CD8-positive, alpha-beta memory T cell (primary cell): ENCODE measurements at regions not wholly inside any gene's neighbourhood (a gene's known extent, or its start where the extent isn't known, plus 50 kb on each side); places are given as distances from the start of the nearest gene placed in this dataset.

Source experiments
- CTCF ChIA-PET: fragments of 350-600 bp; sonication (Branson Sonifier 250); formaldehyde crosslinking; loops from one replicate; lab custom pipeline; 2021; ENCODE audit warnings: antibody characterized with exemption; lab: Charles Lee
- POLR2A ChIA-PET: fragments of 350-600 bp; sonication (Branson Sonifier 250); formaldehyde crosslinking; loops from one replicate; lab custom pipeline; 2021; ENCODE audit warnings: antibody characterized with exemption; lab: Charles Lee
- DNase-seq, 5 donors: peaks; one replicate each; pipeline versions ENCODE4 v3.0.0 to v3.0.0-alpha.2; 2020 to 2022; ENCODE audit warnings: mixed read lengths in 1 of 5
- H3K27ac ChIP-seq: one replicate; pipeline ENCODE4 v1.7.0; 2013; ENCODE audit warnings: low read depth, mild to moderate bottlenecking, low read length, moderate library complexity
- H3K27me3 ChIP-seq: 2 replicates; pipeline ENCODE4 v1.7.0; 2013; ENCODE audit warnings: low read length, mild to moderate bottlenecking; ENCODE audit not compliant: insufficient read depth, poor library complexity, severe bottlenecking
- H3K36me3 ChIP-seq: 2 replicates; pipeline ENCODE4 v1.7.0; 2013; ENCODE audit warnings: mild to moderate bottlenecking, low read length, moderate library complexity; ENCODE audit not compliant: insufficient read depth
- H3K4me1 ChIP-seq: 2 replicates; pipeline ENCODE4 v1.7.0; 2013; ENCODE audit warnings: mild to moderate bottlenecking, low read length, moderate library complexity; ENCODE audit not compliant: insufficient read depth
- H3K4me3 ChIP-seq: 2 replicates; pipeline ENCODE4 v1.7.0; 2013; ENCODE audit warnings: mild to moderate bottlenecking, low read length
- H3K9me3 ChIP-seq: 2 replicates; pipeline ENCODE4 v1.7.0; 2013; ENCODE audit warnings: mild to moderate bottlenecking, low read length
- H3K27ac Mint-ChIP-seq, 8 donors: one replicate each; pipeline ENCODE4 v1.8.0; 2020 to 2021; ENCODE audit warnings: mixed read lengths in 8 of 8, mild to moderate bottlenecking in 6 of 8, inconsistent platforms in 3 of 8, moderate library complexity in 3 of 8
- H3K27me3 Mint-ChIP-seq, 2 donors: one replicate each; pipeline ENCODE4 v1.8.0; 2020 to 2021; ENCODE audit warnings: mixed read lengths in 2 of 2, mild to moderate bottlenecking in 1 of 2, moderate library complexity in 1 of 2
- H3K36me3 Mint-ChIP-seq, 3 donors: one replicate each; pipeline ENCODE4 v1.8.0; 2020 to 2021; ENCODE audit warnings: mixed read lengths in 3 of 3, inconsistent platforms in 1 of 3, mild to moderate bottlenecking in 1 of 3
- H3K4me1 Mint-ChIP-seq, 3 donors: one replicate each; pipeline ENCODE4 v1.8.0; 2020 to 2021; ENCODE audit warnings: mixed read lengths in 3 of 3, inconsistent platforms in 1 of 3, mild to moderate bottlenecking in 1 of 3
- H3K4me3 Mint-ChIP-seq, 7 donors: one replicate each; pipeline ENCODE4 v1.8.0; 2020 to 2021; ENCODE audit warnings: mixed read lengths in 7 of 7, mild to moderate bottlenecking in 6 of 7, moderate library complexity in 4 of 7, inconsistent platforms in 2 of 7
- H3K9me3 Mint-ChIP-seq, 5 donors: one replicate each; pipeline ENCODE4 v1.8.0; 2020 to 2022; ENCODE audit warnings: mixed read lengths in 5 of 5, mild to moderate bottlenecking in 3 of 5, moderate library complexity in 2 of 5, inconsistent platforms in 1 of 5

DNA sequence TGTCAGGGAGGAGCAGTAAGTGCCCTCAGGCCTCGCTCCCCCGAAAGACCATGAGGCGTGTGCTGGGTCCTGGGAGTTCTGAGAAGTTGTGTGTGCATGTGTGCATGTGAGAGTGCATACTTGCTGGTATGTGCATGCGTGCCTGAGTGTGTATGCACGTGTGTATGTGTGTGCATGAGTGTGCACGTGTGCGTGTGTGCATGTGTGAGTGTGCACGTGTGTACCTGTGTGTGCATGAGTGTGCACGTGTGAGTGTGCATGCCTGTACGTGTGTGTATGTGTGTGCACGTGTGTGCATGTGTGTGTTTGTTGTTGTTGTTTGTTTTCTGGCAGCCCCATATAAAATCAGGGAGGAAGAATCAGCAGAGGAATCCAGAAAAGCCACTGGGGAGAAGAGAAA lies 426.7 kb downstream of the IRX2 start:
- no peaks in the 10 kb centered on the region for H3K27me3 ChIP-seq
- no peak overlapping the region for H3K4me3 ChIP-seq
- Mint-ChIP-seq H3K36me3 (no peaks in the 10 kb centered on the region), H3K27me3 (peaks cover 2 to 3% of the 10 kb centered on the region in 2 donors), H3K4me3 (no peak overlapping the region), H3K27ac (no peak overlapping the region), H3K9me3 (peaks cover 3 to 13% (median 6%) of the 10 kb centered on the region in 5 donors), H3K4me1 (no peaks in the 10 kb centered on the region)
- no peak overlapping the region for H3K27ac ChIP-seq
- no peaks in the 10 kb centered on the region for H3K36me3 ChIP-seq
- no peak for DNase-seq
- ChIA-PET CTCF (no interaction called here), POLR2A (no interaction called here)
- no peaks in the 10 kb centered on the region for H3K9me3 ChIP-seq
- H3K4me1 ChIP-seq, result no peaks in the 10 kb centered on the region

DNA sequence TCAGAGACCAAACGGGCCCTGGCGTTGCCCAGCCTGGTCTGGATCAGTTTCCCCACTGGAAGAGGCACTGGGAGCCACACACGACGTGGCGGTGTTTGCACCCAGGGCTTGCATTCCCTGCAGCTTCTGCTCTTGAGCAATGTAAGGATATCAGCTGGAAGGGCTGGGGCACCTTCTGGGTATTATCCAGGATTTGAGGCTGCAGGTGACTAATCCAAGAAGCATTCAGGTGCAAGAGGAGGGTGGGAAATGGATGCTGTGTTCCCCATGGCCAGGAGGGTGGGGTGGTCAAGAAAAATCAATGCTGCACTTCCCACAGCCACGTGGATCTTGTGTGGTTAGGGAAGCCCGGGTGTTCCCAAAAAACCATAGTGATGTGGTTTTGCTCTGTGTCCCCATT lies 430.9 kb downstream of the IRX2 start:
- H3K9me3 ChIP-seq, result no peaks in the 10 kb centered on the region
- ChIA-PET CTCF (no interaction called here), POLR2A (no interaction called here)
- no peaks in the 10 kb centered on the region for H3K27me3 ChIP-seq
- H3K27ac Mint-ChIP-seq, result no peak overlapping the region
- DNase-seq, result no peak
- no peak overlapping the region for H3K27ac ChIP-seq
- no peaks in the 10 kb centered on the region for H3K4me1 Mint-ChIP-seq
- H3K27me3 Mint-ChIP-seq, result peaks cover 2 to 3% of the 10 kb centered on the region in 2 donors
- no peak overlapping the region for H3K4me3 Mint-ChIP-seq
- H3K36me3 ChIP-seq, result no peaks in the 10 kb centered on the region
- no peaks in the 10 kb centered on the region for H3K4me1 ChIP-seq
- no peak overlapping the region for H3K4me3 ChIP-seq
- H3K9me3 Mint-ChIP-seq, result peaks cover 0 to 13% (median 6%) of the 10 kb centered on the region in 5 donors
- H3K36me3 Mint-ChIP-seq, result no peaks in the 10 kb centered on the region

DNA sequence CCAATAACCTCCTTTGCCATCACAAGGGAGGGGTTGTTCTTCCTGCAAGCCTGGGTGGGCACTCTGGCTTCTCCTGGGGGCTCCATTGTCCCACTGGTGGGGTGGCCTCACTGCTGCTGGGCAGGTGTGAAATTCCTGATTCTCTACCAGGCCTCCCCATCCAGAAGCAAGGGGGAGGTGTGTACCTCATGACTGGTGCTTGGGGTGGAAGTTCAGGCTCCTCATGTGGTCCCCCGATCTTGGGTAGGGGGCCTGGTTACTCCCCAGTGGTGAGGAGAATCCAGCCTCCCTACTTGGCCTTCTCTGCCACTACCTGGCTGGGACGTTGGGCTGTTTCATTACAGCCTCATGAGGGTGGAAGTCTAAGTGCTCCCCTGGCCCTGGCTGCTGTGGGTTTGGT lies 433.9 kb downstream of the IRX2 start:
- Mint-ChIP-seq H3K27ac (no peak overlapping the region), H3K4me3 (no peak overlapping the region), H3K36me3 (no peaks in the 10 kb centered on the region), H3K4me1 (no peaks in the 10 kb centered on the region), H3K27me3 (no peaks in the 10 kb centered on the region), H3K9me3 (peaks cover 0 to 9% (median 4%) of the 10 kb centered on the region in 5 donors)
- H3K4me3 ChIP-seq, result no peak overlapping the region
- no peaks in the 10 kb centered on the region for H3K9me3 ChIP-seq
- no peak for DNase-seq
- H3K4me1 ChIP-seq, result no peaks in the 10 kb centered on the region
- no peak overlapping the region for H3K27ac ChIP-seq
- POLR2A ChIA-PET, result no interaction called here
- CTCF ChIA-PET, result no interaction called here
- H3K27me3 ChIP-seq, result no peaks in the 10 kb centered on the region
- no peaks in the 10 kb centered on the region for H3K36me3 ChIP-seq

DNA sequence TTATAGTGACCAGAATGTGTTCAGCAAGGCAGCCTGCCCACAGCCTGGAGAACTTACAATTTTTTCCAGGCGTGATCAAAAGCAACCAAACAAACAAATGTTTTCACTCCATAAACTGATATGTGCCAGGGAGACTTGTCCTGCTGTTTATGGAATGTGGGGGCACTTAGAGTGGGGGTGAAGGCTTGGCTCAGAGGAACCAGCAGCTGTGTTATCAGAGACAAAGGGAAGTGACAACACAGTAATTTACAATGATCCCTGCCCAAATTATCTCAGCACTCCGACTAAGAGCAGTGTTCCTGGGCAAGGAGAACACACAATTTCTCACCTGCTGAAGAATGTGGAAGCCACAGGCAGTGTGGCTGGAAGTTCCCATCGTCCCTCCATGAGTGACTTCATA lies 429.1 kb upstream of the IRX4 start:
- Mint-ChIP-seq H3K36me3 (no peaks in the 10 kb centered on the region), H3K4me3 (no peak overlapping the region), H3K4me1 (no peaks in the 10 kb centered on the region), H3K27me3 (peaks cover 0 to 2% of the 10 kb centered on the region in 2 donors), H3K27ac (no peak overlapping the region), H3K9me3 (peaks cover 0 to 9% (median 4%) of the 10 kb centered on the region in 5 donors)
- Histone ChIP-seq H3K27ac (no peak overlapping the region), H3K36me3 (no peaks in the 10 kb centered on the region), H3K4me1 (no peaks in the 10 kb centered on the region), H3K27me3 (no peaks in the 10 kb centered on the region), H3K9me3 (no peaks in the 10 kb centered on the region), H3K4me3 (no peak overlapping the region)
- POLR2A ChIA-PET, result no interaction called here
- CTCF ChIA-PET, result interaction anchor here (1.7 kb wide), 1 partner anchor 9 kb away, joined by 5 read pairs; no protein-coding TSS in a partner anchor
- no peak for DNase-seq

DNA sequence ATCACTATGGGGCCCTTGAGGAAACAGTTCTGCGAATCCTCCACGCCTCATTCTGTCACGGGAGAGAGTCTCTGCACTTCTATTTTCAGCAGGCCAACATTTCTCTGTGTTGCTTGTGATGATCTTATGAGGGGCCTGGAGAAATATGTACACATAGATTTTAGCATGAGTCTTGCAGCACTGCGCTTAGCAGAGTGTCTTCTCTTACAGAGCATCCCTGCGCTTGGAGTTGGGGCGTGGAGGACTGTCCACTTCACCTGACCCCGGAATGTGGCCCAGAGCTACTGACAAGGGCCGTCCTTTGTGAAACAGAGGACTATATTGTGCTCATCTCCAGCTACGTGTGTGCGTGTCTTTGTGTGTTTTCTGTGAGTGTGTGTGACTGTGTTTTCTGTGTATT lies 428.2 kb upstream of the IRX4 start:
- H3K36me3 Mint-ChIP-seq, result no peaks in the 10 kb centered on the region
- ChIA-PET POLR2A (no interaction called here), CTCF (interaction anchor here (1.7 kb wide), 1 partner anchor 8 kb away, joined by 5 read pairs; no protein-coding TSS in a partner anchor)
- H3K4me3 ChIP-seq, result no peak overlapping the region
- H3K9me3 ChIP-seq, result no peaks in the 10 kb centered on the region
- H3K27ac Mint-ChIP-seq, result peak overlapping the region in 1 of 8 donors; percentile 72
- no peaks in the 10 kb centered on the region for H3K4me1 ChIP-seq
- H3K9me3 Mint-ChIP-seq, result peaks cover 0 to 6% (median 4%) of the 10 kb centered on the region in 5 donors
- no peaks in the 10 kb centered on the region for H3K36me3 ChIP-seq
- no peak overlapping the region for H3K27ac ChIP-seq
- H3K4me1 Mint-ChIP-seq, result no peaks in the 10 kb centered on the region
- DNase-seq, result no peak
- H3K27me3 ChIP-seq, result no peaks in the 10 kb centered on the region
- no peak overlapping the region for H3K4me3 Mint-ChIP-seq
- H3K27me3 Mint-ChIP-seq, result peaks cover 0 to 2% of the 10 kb centered on the region in 2 donors

DNA sequence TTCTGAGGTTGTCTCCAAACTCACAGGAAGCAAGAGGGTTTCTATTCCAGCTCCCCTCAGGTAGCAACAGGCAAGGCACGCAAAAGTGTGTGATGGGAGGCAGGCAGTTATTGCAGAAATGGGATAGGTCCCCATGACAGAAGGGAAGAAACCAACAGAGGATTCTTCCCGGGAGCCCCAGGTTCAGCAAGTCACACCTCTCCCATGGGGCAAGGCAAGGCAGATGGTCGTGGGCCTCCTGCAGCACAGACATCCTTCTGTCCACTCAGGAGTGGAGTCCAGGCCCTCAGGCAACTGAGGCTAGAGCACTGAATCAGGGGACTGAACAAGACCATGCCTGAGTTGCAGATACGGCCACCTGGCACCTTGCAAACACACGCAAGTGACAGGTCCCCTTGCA lies 424.9 kb upstream of the IRX4 start:
- Mint-ChIP-seq H3K4me3 (no peak overlapping the region), H3K9me3 (peaks cover 0 to 3% (median 0%) of the 10 kb centered on the region in 5 donors)
- POLR2A ChIA-PET, result no interaction called here

DNA sequence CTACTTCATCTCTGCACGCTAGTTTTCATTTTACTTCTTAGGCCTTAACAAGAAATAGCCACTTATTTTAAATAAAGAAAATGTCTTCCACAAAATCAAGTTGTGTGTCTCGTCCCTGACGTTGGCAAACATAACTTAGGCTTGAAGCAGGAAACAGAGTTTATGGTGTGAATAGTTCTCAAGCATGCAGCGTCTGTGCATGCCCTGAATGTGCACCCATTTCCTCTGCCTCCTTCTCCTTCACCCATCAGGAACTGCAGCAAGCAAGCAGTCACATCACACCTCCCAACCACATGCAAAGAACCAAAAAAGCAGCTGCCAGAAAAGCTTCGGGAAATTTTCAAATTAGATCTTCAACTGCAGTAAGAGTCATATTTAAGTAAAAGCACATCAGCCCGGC lies 424.0 kb upstream of the IRX4 start:
- no peaks in the 10 kb centered on the region for H3K36me3 Mint-ChIP-seq
- no peak overlapping the region for H3K4me3 Mint-ChIP-seq

More for the DNA sequence above, 424.9 kb upstream of the IRX4 start:
- Mint-ChIP-seq H3K36me3 (no peaks in the 10 kb centered on the region), H3K27ac (peak overlapping the region in 1 of 8 donors; percentile 14), H3K27me3 (peaks cover 0 to 2% of the 10 kb centered on the region in 2 donors), H3K4me1 (no peaks in the 10 kb centered on the region)
- H3K36me3 ChIP-seq, result no peaks in the 10 kb centered on the region
- CTCF ChIA-PET, result no interaction called here
- H3K9me3 ChIP-seq, result no peaks in the 10 kb centered on the region
- no peak overlapping the region for H3K27ac ChIP-seq
- no peaks in the 10 kb centered on the region for H3K27me3 ChIP-seq
- H3K4me3 ChIP-seq, result no peak overlapping the region
- no peak for DNase-seq
- no peaks in the 10 kb centered on the region for H3K4me1 ChIP-seq

DNA sequence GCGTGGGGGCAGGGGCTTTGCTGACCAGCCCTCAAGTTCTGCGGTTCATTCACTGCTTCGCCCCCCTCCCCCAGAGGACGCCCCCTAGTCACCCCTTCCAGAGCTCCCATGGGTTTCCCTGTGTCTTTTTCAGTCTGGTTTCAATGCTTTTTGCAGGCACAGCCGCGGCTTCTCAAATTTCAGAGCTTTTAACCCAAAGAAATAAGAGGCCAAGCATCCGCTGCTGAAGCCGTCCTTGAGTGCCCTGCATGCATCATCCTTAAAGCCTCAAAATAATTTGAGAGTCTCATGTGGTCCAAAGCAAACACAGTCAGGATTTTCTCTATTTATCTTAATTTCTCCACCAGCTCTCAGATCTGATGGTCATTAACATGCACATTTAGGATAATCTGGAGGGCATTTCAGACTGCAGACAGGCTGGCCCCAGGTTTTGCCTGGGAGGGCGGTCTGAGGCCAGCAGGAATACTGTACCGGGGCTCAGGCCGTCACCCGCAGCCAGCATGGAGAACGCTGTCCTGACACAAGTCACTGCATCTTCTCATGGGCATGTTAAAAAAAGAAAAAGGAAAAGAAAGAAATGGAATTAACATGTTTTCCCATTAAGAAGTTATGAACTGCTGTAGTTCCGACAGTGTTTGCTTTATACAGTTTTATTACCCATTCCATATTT lies 420.8 kb upstream of the IRX4 start:
- H3K4me3 ChIP-seq, result no peak overlapping the region
- no peak overlapping the region for H3K27ac Mint-ChIP-seq

More for the DNA sequence above, 424.0 kb upstream of the IRX4 start:
- Mint-ChIP-seq H3K4me1 (no peaks in the 10 kb centered on the region), H3K9me3 (peaks cover 0 to 3% (median 0%) of the 10 kb centered on the region in 5 donors), H3K27me3 (peaks cover 2 to 3% of the 10 kb centered on the region in 2 donors), H3K27ac (no peak overlapping the region)
- peak in 1 of 5 donors; percentile 1 for DNase-seq
- Histone ChIP-seq H3K9me3 (no peaks in the 10 kb centered on the region), H3K27ac (no peak overlapping the region), H3K4me1 (no peaks in the 10 kb centered on the region), H3K4me3 (no peak overlapping the region), H3K36me3 (no peaks in the 10 kb centered on the region), H3K27me3 (no peaks in the 10 kb centered on the region)
- CTCF ChIA-PET, result no interaction called here
- POLR2A ChIA-PET, result no interaction called here

More for the DNA sequence above, 420.8 kb upstream of the IRX4 start:
- H3K9me3 ChIP-seq, result no peaks in the 10 kb centered on the region
- no peaks in the 10 kb centered on the region for H3K4me1 ChIP-seq
- ChIA-PET CTCF (interaction anchor here (1.4 kb wide), 1 partner anchor 8 kb away, joined by 5 read pairs; no protein-coding TSS in a partner anchor), POLR2A (no interaction called here)
- H3K36me3 Mint-ChIP-seq, result no peaks in the 10 kb centered on the region
- DNase-seq, result no peak
- H3K36me3 ChIP-seq, result no peaks in the 10 kb centered on the region
- no peak overlapping the region for H3K4me3 Mint-ChIP-seq
- H3K27ac ChIP-seq, result no peak overlapping the region
- H3K9me3 Mint-ChIP-seq, result peaks cover 0 to 3% (median 0%) of the 10 kb centered on the region in 5 donors
- H3K4me1 Mint-ChIP-seq, result no peaks in the 10 kb centered on the region
- no peaks in the 10 kb centered on the region for H3K27me3 ChIP-seq
- peaks cover 0 to 3% of the 10 kb centered on the region in 2 donors for H3K27me3 Mint-ChIP-seq
